Inflammatory macrophage (primary cell): ENCODE measurements at regions not wholly inside any gene's neighbourhood (a gene's known extent, or its start where the extent isn't known, plus 50 kb on each side); places are given as distances from the start of the nearest gene placed in this dataset.

Source experiments
- DNase-seq, 2 donors: peaks; one replicate each; pipeline ENCODE4 v3.0.0-alpha.2; 2020 to 2022

DNA sequence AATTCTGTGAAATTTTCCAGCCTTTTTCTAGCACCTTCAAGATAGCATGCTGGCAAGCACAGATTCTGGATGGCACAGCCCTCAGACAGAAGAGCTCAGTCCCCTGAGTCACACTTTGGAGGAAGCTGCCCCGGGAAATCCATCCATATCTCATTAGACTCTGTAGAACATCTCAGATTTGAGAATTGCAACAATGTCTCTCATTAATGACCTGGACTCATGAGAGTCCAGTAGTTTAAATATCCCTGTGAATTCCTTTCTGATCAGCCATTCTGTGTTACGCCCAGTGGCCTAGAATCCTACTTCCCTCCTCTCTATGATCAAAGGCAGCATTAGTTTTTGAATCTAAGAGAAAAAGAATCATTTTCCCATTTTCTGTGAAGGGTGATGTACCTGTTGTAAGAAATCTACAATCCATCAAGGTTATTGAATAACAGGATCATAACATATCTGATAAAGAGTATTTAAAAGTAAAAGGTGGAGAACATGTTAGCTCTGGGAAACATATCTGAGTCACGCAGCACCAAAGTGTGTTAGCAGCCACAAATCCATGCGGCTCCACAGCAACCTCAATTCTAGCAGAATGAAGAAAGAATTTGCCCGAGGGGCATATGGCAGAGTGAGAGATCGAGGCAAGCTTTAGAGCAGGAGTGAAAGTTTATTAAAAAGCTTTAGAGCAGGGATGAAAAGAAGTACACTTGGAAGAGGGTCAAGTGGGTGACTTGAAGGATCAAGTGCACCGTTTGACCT, 855.6 kb upstream of the TMEM132C start:
- no peak for DNase-seq

DNA sequence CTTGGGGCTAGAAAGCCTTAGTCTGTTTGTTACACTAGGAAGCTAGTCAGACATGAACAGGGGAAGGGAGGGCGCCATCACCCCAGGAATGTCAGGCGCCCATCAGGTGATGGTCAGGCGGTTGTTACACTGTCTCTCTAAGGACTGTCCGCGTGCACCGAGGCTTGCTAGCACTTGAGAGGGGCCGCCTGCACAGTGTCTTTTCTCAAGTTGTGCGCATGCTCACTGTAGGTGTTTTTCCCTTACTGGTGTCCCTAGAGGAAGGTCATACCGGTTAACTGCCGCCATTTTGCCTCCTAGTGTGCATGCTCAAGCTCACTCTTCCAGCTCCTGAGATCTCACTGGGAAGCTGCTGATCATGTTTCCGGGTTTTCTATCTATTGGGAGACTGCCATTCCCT, 855.0 kb upstream of the TMEM132C start:
- no peak for DNase-seq

DNA sequence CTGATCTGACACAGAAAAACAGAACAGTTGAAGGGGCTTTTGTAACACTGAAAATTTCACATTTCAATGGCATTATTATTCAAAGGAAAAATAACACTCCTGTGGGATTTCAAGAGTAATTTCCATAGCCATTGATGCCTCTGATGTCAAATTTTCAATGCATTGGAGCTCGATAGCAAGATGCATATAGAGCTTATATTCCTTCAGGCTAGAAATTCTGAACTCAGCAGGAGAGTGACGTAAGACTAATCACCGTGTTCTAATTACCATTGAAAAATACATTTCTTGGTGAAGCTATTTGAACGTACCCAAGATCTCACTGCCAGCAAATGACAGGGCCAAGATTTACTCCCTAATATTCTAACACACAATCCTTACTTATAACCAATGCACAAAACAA, 854.1 kb upstream of the TMEM132C start:
- no peak for DNase-seq

DNA sequence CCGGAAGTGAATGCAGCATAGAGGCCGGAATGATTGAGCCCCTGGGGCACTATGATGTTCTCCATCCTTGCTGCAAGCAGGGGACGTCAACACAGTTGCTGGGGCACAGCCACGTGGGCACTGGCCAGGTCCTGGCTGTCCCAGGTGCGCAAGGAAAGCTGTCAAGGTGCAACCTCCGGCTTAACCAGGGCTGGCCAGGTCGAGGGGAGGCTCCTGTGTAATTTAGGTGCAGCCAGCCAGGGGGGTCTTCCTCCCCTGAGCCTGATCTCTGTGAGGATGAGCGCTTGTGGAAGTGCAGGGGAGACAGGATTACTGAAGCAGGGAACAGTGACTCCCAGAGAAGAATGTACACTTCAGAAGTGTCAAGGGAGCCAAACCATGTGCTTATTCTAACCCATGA, 852.8 kb upstream of the TMEM132C start:
- DNase-seq: no peak

DNA sequence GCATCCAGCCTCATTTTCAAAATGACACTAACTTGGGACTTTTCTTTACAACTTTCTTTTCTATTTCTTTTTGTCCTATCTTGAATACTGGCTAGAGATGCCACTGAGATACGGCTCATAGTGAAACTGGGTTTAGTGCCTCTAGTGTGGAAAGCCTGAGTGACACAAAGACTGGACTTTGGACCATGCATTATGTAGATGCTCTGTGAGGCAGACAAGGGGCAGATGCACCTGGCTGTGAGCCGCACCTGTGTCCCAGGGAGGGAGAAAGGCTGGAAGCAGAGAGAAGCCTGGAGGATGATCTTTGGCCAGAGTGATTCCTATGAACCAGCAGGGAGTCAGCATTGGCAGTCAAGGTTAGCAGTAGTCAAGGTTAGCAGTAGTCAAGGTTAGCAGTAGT, 852.3 kb upstream of the TMEM132C start:
- DNase-seq: no peak

DNA sequence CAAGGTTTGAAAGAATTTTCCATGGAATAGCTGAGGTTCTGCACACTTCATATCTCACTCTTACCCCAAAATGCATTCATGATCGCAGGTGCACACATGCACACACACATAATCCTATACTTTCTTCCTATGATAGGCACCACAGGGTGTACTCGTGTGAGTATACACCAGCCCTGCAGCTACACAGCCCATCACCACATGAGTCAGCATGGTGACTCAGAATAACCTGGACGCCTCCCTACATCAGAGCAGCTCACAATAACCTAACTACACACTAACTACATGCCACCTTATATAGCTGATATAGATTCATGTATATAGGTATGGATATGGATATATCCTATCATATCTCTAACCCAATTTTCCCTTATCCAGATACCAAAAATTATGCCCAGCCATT, 850.2 kb upstream of the TMEM132C start:
- DNase-seq: no peak

DNA sequence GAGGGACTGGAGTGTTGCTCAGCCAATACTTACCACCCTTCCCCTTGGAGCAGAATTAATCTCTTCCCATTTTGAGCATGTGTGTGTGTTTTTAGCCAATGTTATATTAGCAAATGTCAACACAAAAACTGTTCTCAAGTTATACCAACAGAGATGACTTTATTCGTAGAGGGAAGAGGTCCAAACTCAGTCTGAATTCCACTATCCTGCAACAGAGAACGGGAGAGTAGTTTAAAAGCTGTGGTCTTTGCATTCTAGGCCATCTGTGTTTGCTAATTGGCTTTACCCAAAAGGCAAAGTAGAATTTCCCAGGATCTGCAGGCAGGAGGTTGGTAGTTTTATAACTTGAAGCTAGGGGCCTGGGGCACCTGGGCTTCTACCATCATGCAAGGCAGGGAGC, 847.9 kb upstream of the TMEM132C start:
- no peak for DNase-seq

DNA sequence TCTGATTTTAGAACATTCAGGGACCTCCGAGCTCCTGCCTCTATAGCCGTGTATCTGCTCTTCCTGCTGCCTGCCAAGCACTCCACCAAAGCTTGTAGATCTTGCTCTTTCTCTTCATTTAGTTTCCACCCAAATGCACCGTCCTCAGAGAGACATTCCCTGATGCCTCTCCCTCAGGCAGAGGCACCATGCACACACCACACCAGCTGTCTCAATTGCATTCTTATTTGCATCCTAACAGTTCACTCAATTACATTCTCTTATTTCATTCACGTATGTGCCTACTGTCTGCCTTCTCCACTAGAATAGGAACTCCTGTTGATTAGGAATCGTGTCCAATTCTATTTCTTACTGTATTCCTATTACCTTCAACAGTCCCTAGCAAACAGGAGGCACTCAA, 845.4 kb upstream of the TMEM132C start:
- DNase-seq: no peak

DNA sequence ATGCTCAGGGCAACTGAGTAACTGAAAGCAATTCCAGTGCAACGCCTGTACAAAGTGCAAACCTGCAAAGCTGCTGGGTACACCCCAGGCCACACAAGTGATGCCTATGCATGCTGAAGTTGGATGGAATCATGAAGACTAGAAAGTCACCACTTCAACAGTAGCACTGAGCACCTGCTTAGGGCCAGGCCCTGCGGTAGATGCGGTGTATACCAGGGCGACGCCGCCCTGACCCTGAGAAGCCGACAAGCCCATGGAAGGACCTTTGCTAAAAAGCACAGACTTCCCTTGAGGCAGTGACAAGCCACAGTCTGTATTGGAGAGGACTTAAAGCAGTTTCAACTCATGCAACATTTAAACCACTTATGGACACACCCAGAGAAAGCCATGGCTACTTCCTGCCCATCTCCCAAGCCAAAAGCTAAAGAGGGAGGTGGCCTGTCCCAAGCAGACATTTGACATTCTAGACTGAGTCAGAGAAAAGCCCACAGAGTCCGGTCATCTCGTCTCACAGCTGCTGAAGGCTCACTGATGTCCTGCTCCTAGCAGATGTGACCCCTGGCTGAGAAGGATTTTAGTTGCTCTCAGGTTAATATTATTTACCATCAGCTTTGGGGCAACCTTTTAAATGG, 843.9 kb upstream of the TMEM132C start:
- DNase-seq: no peak

DNA sequence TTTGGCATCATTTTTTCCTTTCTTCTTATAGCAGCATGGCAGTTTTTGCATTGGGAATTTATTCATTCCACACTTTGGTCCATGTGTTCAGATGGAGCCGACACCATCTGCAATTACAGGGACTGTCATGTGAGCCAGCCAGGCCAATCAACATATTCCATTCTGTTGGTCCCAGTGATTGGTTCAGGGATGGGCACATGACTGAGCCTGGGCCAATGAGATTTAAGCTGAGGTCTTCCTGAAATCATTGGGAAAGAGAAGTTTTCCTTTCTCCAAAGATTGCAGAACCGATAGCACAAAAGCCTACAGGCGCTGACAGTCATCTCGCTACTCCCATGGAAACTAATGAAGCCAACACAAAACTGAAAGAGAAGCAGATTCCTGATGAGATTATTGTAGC, 841.5 kb upstream of the TMEM132C start:
- no peak for DNase-seq

DNA sequence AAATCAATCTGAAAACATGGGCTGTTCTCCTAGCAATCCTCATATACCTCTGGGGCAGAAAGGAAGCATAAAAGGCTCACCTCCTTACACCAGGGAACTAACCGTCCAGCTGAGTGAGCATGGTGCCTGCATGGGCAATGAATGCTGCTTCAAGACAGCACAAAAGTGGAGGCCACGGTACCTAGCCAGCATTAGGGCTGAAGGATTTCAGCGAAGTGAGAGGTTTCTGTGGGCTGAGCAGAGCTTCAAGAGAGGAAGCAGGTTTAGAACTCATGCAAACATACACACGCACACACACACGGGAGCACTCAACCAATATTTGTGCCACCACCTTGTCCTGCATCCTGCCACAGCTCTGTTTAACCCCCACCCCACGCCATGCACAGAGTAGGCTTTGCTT, 838.5 kb upstream of the TMEM132C start:
- no peak for DNase-seq

DNA sequence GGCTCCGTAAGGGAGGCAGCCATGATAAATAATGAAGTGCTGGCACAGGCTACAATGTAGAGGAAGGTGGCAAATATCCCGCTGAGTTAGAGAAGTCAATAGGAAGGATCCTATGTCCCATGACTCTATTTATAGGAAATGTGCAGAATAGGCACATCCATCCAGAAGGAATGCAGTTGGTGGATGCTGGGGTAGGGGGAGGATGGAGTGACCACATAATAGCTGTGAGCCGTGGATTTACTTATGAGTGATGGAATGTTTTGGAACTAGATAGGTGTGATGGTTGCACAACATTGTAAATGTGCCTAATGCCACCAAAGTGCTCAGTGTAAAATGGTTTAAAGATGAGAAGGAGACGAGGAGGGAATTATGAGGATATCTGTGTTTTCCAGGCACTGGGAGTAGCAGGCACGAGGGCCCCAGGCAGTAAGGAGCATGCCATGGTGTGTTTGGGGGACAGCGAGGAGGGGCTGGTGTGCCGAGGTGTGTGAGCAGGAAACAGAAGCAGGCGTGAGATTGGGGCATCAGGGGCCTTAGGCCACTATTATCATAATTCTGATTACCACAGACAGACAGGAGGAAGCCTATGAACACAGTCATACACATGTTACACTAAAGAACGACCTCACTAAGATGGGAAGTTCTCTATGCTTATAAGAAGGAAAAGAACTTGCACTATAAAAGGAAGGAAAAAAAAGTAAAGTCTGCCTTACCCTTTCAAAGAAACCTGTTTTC, 837.3 kb upstream of the TMEM132C start:
- no peak for DNase-seq

DNA sequence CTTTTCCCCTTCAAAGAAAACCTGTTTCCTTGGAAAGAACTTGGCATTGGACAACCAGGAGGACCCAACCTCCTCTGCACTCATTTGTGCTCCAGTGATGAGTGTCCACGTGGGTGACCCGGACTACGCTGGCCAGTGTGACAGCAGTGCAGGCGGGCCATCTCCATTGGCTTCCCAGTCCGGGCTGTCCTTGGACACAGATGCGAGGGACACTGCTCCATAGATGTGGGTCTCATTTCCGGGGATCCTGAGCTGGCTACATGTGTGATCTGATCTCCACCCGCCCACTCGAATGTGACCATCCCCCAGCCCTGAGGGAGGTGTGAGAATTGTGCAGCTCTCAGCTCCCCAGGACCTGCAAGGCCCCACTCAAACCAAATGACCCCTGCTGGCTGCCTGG, 836.6 kb upstream of the TMEM132C start:
- no peak for DNase-seq

DNA sequence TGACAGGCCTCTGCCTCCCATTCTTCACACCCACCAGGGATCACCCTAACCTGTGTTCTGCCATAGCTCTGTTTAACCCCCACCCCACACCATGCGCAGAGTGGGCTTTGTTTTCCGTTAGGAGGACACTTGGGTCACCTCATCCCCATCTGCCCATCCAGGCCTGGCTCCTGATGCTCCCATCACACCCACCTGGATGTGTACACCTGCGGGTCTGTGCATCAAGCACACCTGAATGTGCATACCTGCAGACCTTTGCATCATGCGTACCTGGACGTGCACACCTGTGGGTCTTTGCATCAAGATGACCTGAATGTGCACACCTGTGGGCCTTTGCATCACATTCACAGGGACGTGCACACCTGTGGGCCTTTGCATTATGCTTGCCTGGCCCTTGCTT, 835.8 kb upstream of the TMEM132C start:
- DNase-seq: no peak

DNA sequence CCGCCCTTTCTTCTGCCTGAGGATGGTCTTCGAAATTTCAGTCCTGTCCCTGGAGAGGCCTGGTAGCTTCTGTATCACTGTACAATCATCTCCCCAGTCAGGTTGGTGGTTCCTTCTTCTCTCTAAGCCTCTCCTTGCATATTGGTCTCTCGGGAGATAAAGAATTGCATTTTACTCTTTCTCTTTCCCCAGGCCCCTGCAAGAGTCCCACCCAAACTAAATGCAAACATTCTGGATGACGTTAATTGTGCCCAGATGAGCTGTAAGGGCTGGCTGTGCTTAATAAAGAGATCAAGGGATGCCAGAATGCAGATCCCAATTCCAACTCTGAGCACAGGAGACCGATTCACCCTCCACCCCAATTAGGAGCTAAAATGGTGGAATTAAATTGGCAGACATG, 835.4 kb upstream of the TMEM132C start:
- no peak for DNase-seq

DNA sequence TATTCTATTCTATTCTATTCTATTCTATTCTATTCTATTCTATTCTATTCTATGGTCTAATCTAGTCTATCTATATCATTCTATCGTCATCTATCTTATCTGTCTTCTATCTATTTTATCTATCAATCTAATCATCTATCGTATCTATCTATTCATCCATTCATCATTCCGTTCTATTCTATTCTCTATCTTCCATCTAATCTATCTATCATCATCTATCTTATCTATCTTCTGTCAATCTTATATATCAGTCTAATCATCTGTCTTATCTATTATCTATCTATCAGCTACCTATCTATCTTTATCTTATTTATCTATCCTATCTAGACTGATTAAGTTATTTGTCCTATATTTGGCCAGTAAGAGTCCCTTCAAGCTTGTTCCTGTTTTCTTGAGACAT, 831.5 kb upstream of the TMEM132C start:
- no peak for DNase-seq

DNA sequence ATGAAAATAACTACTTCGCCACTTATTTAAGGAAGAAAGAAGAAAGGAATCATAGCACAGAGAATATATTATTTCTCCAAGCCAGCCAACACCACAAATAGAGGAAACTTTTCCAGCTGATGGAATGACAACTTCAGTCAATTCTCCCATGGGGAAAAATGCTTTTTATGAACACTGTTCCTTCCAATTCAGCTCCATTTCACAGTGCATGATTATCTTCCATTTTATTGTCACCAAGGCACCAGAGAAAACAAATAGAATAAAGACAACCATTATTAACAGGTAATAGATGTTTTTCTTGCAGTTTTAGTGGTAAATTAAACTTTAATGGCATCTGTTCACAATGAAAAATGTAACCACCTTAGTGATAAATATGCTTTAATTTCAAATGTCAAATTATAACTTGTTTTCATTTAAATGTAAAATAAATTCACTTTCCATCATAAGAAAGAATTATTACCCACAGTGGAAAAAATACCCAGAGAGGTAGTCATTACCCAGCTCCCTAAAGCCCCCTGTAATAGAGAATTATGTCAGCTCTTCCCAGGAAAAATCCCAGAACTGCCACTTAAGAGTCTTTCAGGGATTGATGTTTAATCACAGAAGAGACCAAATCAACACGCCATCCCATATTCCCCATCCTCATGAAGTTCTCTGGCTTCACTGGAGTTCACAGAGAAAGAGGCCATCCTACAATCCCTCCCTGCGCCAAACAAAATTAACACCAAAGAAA, 828.3 kb upstream of the TMEM132C start:
- DNase-seq: no peak

DNA sequence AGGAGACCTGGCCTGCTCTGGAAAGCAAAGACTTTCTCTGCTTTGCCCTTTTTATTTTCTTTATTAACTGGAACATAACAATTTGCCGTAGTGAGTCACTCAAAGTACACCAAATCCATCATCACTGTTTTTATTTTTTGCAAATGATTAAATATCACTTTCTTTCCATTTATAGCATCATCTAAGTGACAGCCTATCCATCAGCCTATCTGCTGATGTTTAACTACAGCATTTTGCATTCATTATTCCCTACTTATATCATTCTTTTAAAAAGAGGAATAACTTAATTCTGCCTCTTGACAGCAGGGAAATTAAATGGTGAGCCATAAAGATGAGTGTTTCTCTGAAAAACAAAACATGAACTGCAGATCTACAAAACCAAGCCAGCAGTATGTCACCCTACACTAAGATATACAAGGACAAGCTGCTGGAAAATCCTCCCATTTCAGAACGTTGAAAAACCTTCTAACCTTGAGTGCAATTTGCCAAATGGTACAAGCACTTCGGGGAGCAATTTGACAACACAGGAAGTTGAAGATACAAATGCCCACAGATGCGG, 821.3 kb upstream of the TMEM132C start:
- DNase-seq: no peak

DNA sequence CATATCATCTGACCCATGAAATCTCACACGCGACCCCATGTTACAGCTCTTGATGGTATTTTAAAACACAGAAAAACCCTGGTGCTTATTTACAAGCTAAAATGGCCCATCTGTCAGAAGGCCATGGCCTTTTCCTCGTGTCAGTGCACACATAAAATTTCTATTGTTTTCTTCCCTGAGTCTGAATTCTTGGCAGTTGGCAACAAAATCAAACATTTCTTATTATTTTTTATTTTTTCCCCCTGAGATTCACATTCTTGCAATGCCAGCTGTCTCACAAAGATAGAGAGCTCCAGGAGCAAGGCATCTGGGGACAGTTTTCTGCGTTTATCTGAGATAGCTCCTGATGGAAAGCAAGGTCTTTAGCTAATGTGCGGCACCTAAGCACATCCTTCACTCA, 818.1 kb upstream of the TMEM132C start:
- DNase-seq: no peak

DNA sequence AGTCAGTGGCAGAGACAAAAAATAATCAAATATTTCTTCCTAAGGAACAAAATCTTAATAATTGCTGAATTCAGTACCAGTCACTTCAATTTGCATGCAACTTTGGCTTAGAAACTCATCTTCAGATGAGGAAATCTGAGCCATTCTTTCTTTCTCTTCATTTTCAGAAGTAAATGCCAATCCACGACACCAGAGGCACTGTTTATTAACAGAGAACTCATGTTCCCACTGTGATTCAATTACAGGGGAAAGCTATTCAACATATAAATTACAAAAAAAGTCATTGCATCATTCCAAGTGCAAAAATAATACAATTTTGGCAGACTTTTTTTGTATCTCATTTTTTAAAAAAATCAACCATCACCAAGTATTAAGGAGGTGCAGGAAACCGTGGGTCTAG, 816.1 kb upstream of the TMEM132C start:
- no peak for DNase-seq

DNA sequence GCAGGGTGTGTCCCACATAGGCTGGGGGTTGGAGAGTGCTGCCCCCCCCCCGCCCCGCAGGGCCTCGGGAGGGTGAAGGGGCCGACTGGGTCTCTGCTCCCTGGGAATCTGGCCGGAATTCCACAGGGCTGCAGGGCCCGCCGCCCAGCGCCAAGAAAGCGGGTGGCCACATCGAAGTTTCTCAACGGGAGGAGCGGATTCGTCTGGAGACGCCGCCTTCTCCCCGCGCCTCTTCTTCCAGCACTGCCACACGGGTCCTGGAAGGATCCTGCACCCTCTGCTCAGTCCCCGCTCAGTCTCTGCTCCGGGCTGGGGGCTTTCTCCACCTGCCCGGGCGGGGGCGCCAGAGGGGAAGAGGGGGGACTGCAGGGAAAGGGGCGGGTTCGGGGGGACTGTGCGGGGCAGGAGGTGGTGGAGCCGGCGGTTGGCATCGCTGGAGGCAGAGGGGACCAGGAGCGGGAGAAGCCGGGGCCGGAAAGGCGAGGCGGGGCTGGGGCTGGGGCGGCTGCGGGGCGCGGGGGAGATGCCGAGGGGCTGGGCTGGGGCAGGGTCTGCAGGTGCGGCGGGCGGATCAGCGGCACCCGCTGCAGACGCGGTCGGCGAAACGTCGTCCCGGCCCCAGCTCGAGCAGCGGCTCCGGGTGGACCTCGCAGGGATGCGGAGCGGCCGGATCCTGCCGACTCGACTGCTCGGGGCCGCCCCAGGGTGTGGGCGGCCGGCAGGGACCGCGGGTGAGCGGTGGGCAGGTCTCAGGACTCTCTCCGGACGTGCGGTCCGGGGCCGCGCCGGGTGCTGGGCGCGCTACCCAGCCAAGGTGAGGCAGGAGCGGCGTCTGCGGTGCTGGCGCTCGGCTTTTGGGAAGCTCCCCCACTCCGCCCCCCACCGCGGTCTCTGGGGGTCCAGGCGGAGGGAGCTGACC, 811.4 kb upstream of the TMEM132C start:
- DNase-seq: no peak

DNA sequence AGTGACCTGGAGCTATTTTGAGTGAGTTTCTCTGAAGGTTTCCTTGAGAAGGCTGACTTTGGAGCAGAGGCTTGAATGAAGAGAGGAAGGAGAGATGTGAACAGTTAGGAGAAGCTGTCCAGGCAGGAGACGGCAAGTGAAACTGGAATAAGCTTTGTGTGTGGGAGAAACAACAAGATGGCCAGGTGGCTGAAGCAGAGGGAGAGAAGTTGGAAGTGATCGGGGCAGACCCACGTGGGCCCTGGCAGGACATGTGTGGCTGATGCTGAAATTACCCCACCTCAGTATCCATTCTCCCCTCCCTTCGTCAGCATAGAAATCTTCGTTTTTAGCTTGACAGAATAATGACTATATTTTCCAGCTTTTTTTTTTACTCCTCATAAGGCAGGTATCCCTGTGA, 809.2 kb upstream of the TMEM132C start:
- no peak for DNase-seq
